Astrocyte (in vitro differentiated cells and primary cell): ENCODE measurements at regions not wholly inside any gene's neighbourhood (a gene's known extent, or its start where the extent isn't known, plus 50 kb on each side); places are given as distances from the start of the nearest gene placed in this dataset.

ENCODE experiments used
- CTCF ChIP-seq: IDR thresholded peaks from 2 replicates; pipeline ENCODE4 v1.5.1; 2011; ENCODE audit warnings: low read depth, mild to moderate bottlenecking, inconsistent platforms, low read length, moderate library complexity; ENCODE audit not compliant: insufficient read depth
- EZH2 ChIP-seq: IDR thresholded peaks from 2 replicates; pipeline ENCODE4 v1.6.1; 2012; ENCODE audit warnings: mild to moderate bottlenecking, low read length, inconsistent platforms; ENCODE audit not compliant: insufficient read depth

GRCh38 chr5:99386406-99387077 lies 457.7 kb upstream of the CHD1 start:
- TF ChIP-seq CTCF, result no peak
- no peak for TF ChIP-seq EZH2
